IMR-90 (cell line): ENCODE measurements at regions not wholly inside any gene's neighbourhood (a gene's known extent, or its start where the extent isn't known, plus 50 kb on each side); places are given as distances from the start of the nearest gene placed in this dataset.

Source experiments
- ATAC-seq: fragments of 200-7000 bp; cut with Tn5 transposase; 2 replicates; pipeline ENCODE4 v1.9.1; 2020; ENCODE audit warnings: low read depth, mild to moderate bottlenecking, moderate library complexity
- BruUV-seq: library from RNA; stranded (reverse); fragments of 400-500 nt; replicated peaks from 2 replicates; lab custom pipeline; 2021; lab: Mats Ljungman, UMichigan
- CTCF ChIA-PET: fragments of 300-600 bp; formaldehyde crosslinking; extraction: SDS; loops from one replicate; lab custom pipeline; 2021; ENCODE audit warnings: antibody characterized with exemption; lab: Yijun Ruan, JAX
- POLR2A ChIA-PET: fragments of 300-600 bp; sonication (Branson Sonifier 250); formaldehyde crosslinking; loops from one replicate; lab custom pipeline; 2022; ENCODE audit warnings: antibody characterized with exemption; ENCODE audit not compliant: unreplicated experiment; lab: Charles Lee
- DNase-seq: peaks from one replicate; pipeline ENCODE4 v3.0.0; 2013
- H2AFZ ChIP-seq: replicated peaks from 2 replicates; pipeline ENCODE3; 2013; ENCODE audit warnings: low read length, mild to moderate bottlenecking; ENCODE audit not compliant: poor library complexity
- H2AK5ac ChIP-seq: 2 replicates; pipeline ENCODE4 v1.6.1; 2013; ENCODE audit warnings: low read depth, low read length, inconsistent platforms
- H2AK9ac ChIP-seq: replicated peaks from 2 replicates; pipeline ENCODE3; 2013; ENCODE audit warnings: mild to moderate bottlenecking, low read depth, low read length, moderate library complexity; ENCODE audit not compliant: poor library complexity
- H2BK120ac ChIP-seq: 2 replicates; pipeline ENCODE4 v1.6.1; 2013; ENCODE audit warnings: low read depth, low read length, inconsistent platforms
- H2BK15ac ChIP-seq: 3 replicates; pipeline ENCODE4 v1.6.1; 2013; ENCODE audit warnings: low read depth, low read length, inconsistent platforms
- H2BK20ac ChIP-seq: 2 replicates; pipeline ENCODE4 v1.6.1; 2013; ENCODE audit warnings: low read depth, mild to moderate bottlenecking, inconsistent platforms, low read length, moderate library complexity
- H2BK5ac ChIP-seq: 2 replicates; pipeline ENCODE4 v1.6.1; 2013; ENCODE audit warnings: mild to moderate bottlenecking, low read depth, low read length, inconsistent platforms; ENCODE audit not compliant: poor library complexity, severe bottlenecking
- H3K14ac ChIP-seq: replicated peaks from 2 replicates; pipeline ENCODE4 v1.6.1; 2013; ENCODE audit warnings: low read depth, low read length, inconsistent platforms
- H3K18ac ChIP-seq: 2 replicates; pipeline ENCODE4 v1.6.1; 2013; ENCODE audit warnings: low read depth, low read length, control low read depth
- H3K23ac ChIP-seq: 2 replicates; pipeline ENCODE4 v1.6.1; 2013; ENCODE audit warnings: low read depth, low read length, inconsistent platforms
- H3K27ac ChIP-seq: 2 replicates; pipeline ENCODE4 v1.5.1; 2013; ENCODE audit warnings: mild to moderate bottlenecking, control low read depth, low read length; ENCODE audit not compliant: insufficient read depth
- H3K27me3 ChIP-seq: 2 replicates; pipeline ENCODE4 v1.6.1; 2013; ENCODE audit warnings: low read length; ENCODE audit not compliant: control insufficient read depth, insufficient read depth
- H3K36me3 ChIP-seq: 2 replicates; pipeline ENCODE4 v1.6.1; 2013; ENCODE audit warnings: low read length, mixed read lengths; ENCODE audit not compliant: control insufficient read depth, insufficient read depth
- H3K4ac ChIP-seq: 2 replicates; pipeline ENCODE4 v1.6.1; 2013; ENCODE audit warnings: low read depth, low read length, inconsistent platforms
- H3K4me1 ChIP-seq: 2 replicates; pipeline ENCODE4 v1.6.1; 2013; ENCODE audit warnings: low read length, mixed read lengths; ENCODE audit not compliant: control insufficient read depth, insufficient read depth
- H3K4me2 ChIP-seq: 2 replicates; pipeline ENCODE4 v1.6.1; 2013; ENCODE audit warnings: low read depth, mild to moderate bottlenecking, control low read depth, low read length, moderate library complexity
- H3K4me3 ChIP-seq: 2 replicates; pipeline ENCODE4 v1.5.1; 2013; ENCODE audit warnings: low read depth, mild to moderate bottlenecking, control low read depth, low read length, moderate library complexity; ENCODE audit not compliant: insufficient read depth
- H3K56ac ChIP-seq: 2 replicates; pipeline ENCODE4 v1.6.1; 2013; ENCODE audit warnings: low read length, inconsistent platforms; ENCODE audit not compliant: insufficient read depth; ENCODE audit errors: extremely low read depth
- H3K79me1 ChIP-seq, 2 experiments: 2 replicates each; pipeline ENCODE4 v1.6.1; 2013; ENCODE audit warnings: low read length in 2 of 2, inconsistent platforms in 1 of 2, low read depth in 1 of 2
- H3K9ac ChIP-seq: 2 replicates; pipeline ENCODE4 v1.6.1; 2013; ENCODE audit warnings: low read depth, low read length, control low read depth
- H3K9me1 ChIP-seq: 2 replicates; pipeline ENCODE4 v1.6.1; 2013; ENCODE audit warnings: low read length, inconsistent platforms; ENCODE audit not compliant: insufficient read depth
- H3K9me3 ChIP-seq: 2 replicates; pipeline ENCODE4 v1.6.1; 2013; ENCODE audit warnings: low read length; ENCODE audit not compliant: control insufficient read depth, insufficient read depth
- H4K20me1 ChIP-seq: 2 replicates; pipeline ENCODE4 v1.6.1; 2013; ENCODE audit warnings: low read length, inconsistent platforms; ENCODE audit not compliant: insufficient read depth
- H4K5ac ChIP-seq: 2 replicates; pipeline ENCODE4 v1.6.1; 2013; ENCODE audit warnings: mild to moderate bottlenecking, low read depth, low read length, control low read depth
- H4K8ac ChIP-seq, 2 experiments: 2 replicates each; pipeline ENCODE4 v1.6.1; 2013; ENCODE audit warnings: low read depth in 2 of 2, low read length in 2 of 2, control low read depth in 1 of 2, inconsistent platforms in 1 of 2
- H4K91ac ChIP-seq: 2 replicates; pipeline ENCODE4 v1.6.1; 2013; ENCODE audit warnings: low read depth, low read length, inconsistent platforms; ENCODE audit not compliant: insufficient read depth
- CEBPB ChIP-seq: IDR thresholded peaks from 2 replicates; pipeline ENCODE4 v1.6.1; 2012; ENCODE audit warnings: low read depth, low read length, improper control_type of control experiment
- CHD1 ChIP-seq: IDR thresholded peaks from 2 replicates; pipeline ENCODE4 v1.6.1; 2012; ENCODE audit warnings: low read depth, low read length, improper control_type of control experiment
- MAZ ChIP-seq: IDR thresholded peaks from 2 replicates; pipeline ENCODE4 v1.6.1; 2012; ENCODE audit warnings: low read depth, mild to moderate bottlenecking, low read length, improper control_type of control experiment, moderate library complexity, borderline replicate concordance
- POLR2A ChIP-seq: IDR thresholded peaks from 2 replicates; pipeline ENCODE4 v1.6.1; 2012; ENCODE audit warnings: mild to moderate bottlenecking, low read depth, low read length
- WGBS, 2 experiments: methylation state at CpG; one replicate each; pipeline versions ENCODE4 v1.1.5 to v1.1.7; 2013; ENCODE audit warnings: missing lambda C conversion rate in 2 of 2; ENCODE audit not compliant: insufficient read length in 1 of 2; ENCODE audit errors: extremely low coverage in 2 of 2; 5-methylcytosine and 5-hydroxymethylcytosine counted together
- dilution Hi-C: fragments of 300-500 bp; cut with HindIII; formaldehyde crosslinking; loops from one replicate; pipeline ENCODE4 v1.14.3; 2018; ENCODE audit warnings: low sequenced_read_pairs; ENCODE audit not compliant: unreplicated experiment
- in situ Hi-C: fragments of 300-500 bp; cut with MboI; formaldehyde crosslinking; loops from 3 replicates; pipeline ENCODE4 v1.14.3; 2019; ENCODE audit warnings: low sequenced_read_pairs, inconsistent platforms, mixed read lengths
- intact Hi-C: fragments of 100-400 bp; cut with micrococcal nuclease; formaldehyde crosslinking; loops from 2 replicates; pipeline ENCODE4 v1.10.0; 2022

DNA sequence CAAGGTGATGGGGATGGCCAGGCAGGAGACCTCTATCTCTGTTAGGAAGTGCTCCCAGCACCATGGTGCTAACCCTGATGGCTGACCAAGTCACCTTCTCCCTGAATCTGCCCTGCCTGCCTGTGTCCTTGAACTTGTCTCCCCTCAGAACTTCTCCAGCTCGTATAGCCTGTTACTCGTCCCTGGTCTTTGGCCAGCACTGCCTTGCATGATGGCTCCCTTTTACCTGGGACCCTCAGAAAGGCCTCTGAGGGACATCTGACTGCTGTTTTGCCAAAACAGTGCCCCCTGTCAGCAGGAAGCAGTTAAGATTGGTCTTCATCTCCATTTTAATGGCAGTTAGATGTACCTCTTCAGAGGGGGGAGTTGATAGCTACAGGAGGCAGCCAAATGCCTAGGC is 148.3 kb downstream of the RHOU start:
- Histone ChIP-seq H3K4me1 (peaks cover 4% of the 10 kb centered on the region; the same call in 1 of the 2 replicates), H3K4me3 (no peak overlapping the region), H3K56ac (no peak overlapping the region), H3K4ac (no peak overlapping the region), H3K9ac (no peak overlapping the region), H2BK20ac (no peak overlapping the region), H3K36me3 (no peaks in the 10 kb centered on the region), H4K8ac (no peak overlapping the region), H3K9me3 (peaks cover 3% of the 10 kb centered on the region; the same call in 1 of the 2 replicates), H2AFZ (no peak overlapping the region), H4K20me1 (no peaks in the 10 kb centered on the region), H3K79me1 (no peaks in the 10 kb centered on the region), H3K9me1 (peaks cover 4% of the 10 kb centered on the region; the same call in 1 of the 2 replicates), H4K5ac (no peak overlapping the region), H3K18ac (no peak overlapping the region), H2BK15ac (no peak overlapping the region), H2AK5ac (no peak overlapping the region), H3K4me2 (no peak overlapping the region), H3K27ac (no peak overlapping the region), H3K23ac (no peak overlapping the region), H3K27me3 (peaks cover 8% of the 10 kb centered on the region), H2BK120ac (no peak overlapping the region), H2AK9ac (no peak overlapping the region), H3K14ac (no peak overlapping the region), H4K91ac (no peak overlapping the region), H2BK5ac (no peak overlapping the region)
- dilution Hi-C loops (no loop called here), in situ Hi-C loops (no loop called here), intact Hi-C loops (no loop called here)
- WGBS, 2 experiments, result 100% methylated on average over 2 of the region's 2 CpGs; no CpG with 5 or more reads in 1 of the 2 experiments
- TF ChIP-seq MAZ, result no peak
- TF ChIP-seq CEBPB, result no peak
- TF ChIP-seq POLR2A, result no peak
- TF ChIP-seq CHD1, result no peak
- ChIA-PET CTCF (no interaction called here), POLR2A (no interaction called here)
- BruUV-seq, result no TSS peak
- ATAC-seq, result no peak
- no peak for DNase-seq
